Nephron progenitor cell (in vitro differentiated cells): ENCODE measurements at regions not wholly inside any gene's neighbourhood (a gene's known extent, or its start where the extent isn't known, plus 50 kb on each side); places are given as distances from the start of the nearest gene placed in this dataset.

Experiments
- DNase-seq: peaks from one replicate; pipeline ENCODE4 v3.0.0; 2021
- H3K27ac Mint-ChIP-seq: 2 replicates; pipeline ENCODE4 v1.8.0; 2021; ENCODE audit warnings: mild to moderate bottlenecking, moderate library complexity, mixed read lengths
- H3K27me3 Mint-ChIP-seq: 2 replicates; pipeline ENCODE4 v1.8.0; 2021; ENCODE audit warnings: mild to moderate bottlenecking, low read depth, mixed read lengths; ENCODE audit not compliant: poor library complexity
- H3K36me3 Mint-ChIP-seq: 2 replicates; pipeline ENCODE4 v1.8.0; 2021; ENCODE audit warnings: low read depth, mixed read lengths
- H3K4me1 Mint-ChIP-seq: 2 replicates; pipeline ENCODE4 v1.8.0; 2021; ENCODE audit warnings: mixed read lengths
- H3K4me3 Mint-ChIP-seq: 2 replicates; pipeline ENCODE4 v1.8.0; 2021; ENCODE audit warnings: mild to moderate bottlenecking, moderate library complexity, mixed read lengths
- H3K9me3 Mint-ChIP-seq: 2 replicates; pipeline ENCODE4 v1.8.0; 2021; ENCODE audit warnings: mild to moderate bottlenecking, moderate library complexity, mixed read lengths
- CTCF ChIP-seq: fragments of 200-600 bp; sonication (generic); IDR thresholded peaks from 2 replicates; pipeline ENCODE4 v1.5.0; 2021; ENCODE audit warnings: antibody characterized with exemption

GRCh38 chr18:29664278-29665036 lies 1378.1 kb downstream of the DSC3 start:
- no peak overlapping the region for H3K27ac Mint-ChIP-seq
- no peaks in the 10 kb centered on the region for H3K4me1 Mint-ChIP-seq
- TF ChIP-seq CTCF: no peak
- H3K36me3 Mint-ChIP-seq: no peaks in the 10 kb centered on the region
- no peaks in the 10 kb centered on the region for H3K9me3 Mint-ChIP-seq
- DNase-seq: no peak
- H3K4me3 Mint-ChIP-seq: no peak overlapping the region
- H3K27me3 Mint-ChIP-seq: no peaks in the 10 kb centered on the region

GRCh38 chr18:29661924-29662323 lies 1380.6 kb downstream of the DSC3 start:
- no peak overlapping the region for H3K4me3 Mint-ChIP-seq
- no peaks in the 10 kb centered on the region for H3K9me3 Mint-ChIP-seq
- no peaks in the 10 kb centered on the region for H3K36me3 Mint-ChIP-seq
- no peak overlapping the region for H3K27ac Mint-ChIP-seq
- TF ChIP-seq CTCF: no peak
- no peak for DNase-seq
- no peaks in the 10 kb centered on the region for H3K27me3 Mint-ChIP-seq
- no peaks in the 10 kb centered on the region for H3K4me1 Mint-ChIP-seq

- no peak for TF ChIP-seq CTCF
- no peak for DNase-seq
- no peaks in the 10 kb centered on the region for H3K9me3 Mint-ChIP-seq
- H3K27ac Mint-ChIP-seq: no peak overlapping the region
- H3K27me3 Mint-ChIP-seq: no peaks in the 10 kb centered on the region
- H3K4me3 Mint-ChIP-seq: no peak overlapping the region
- H3K4me1 Mint-ChIP-seq: no peaks in the 10 kb centered on the region
- H3K36me3 Mint-ChIP-seq: no peaks in the 10 kb centered on the region
Observed at GRCh38 chr18:29660777-29661176, 1381.8 kb downstream of the DSC3 start.

GRCh38 chr18:29653671-29654215 lies 1388.8 kb downstream of the DSC3 start:
- H3K4me1 Mint-ChIP-seq: no peaks in the 10 kb centered on the region

GRCh38 chr18:29652797-29653196 lies 1389.7 kb downstream of the DSC3 start:
- no peaks in the 10 kb centered on the region for H3K36me3 Mint-ChIP-seq
- TF ChIP-seq CTCF: no peak
- H3K4me3 Mint-ChIP-seq: no peak overlapping the region
- no peaks in the 10 kb centered on the region for H3K9me3 Mint-ChIP-seq
- no peaks in the 10 kb centered on the region for H3K4me1 Mint-ChIP-seq
- no peak overlapping the region for H3K27ac Mint-ChIP-seq
- DNase-seq: no peak
- H3K27me3 Mint-ChIP-seq: no peaks in the 10 kb centered on the region

More at GRCh38 chr18:29653671-29654215, 1388.8 kb downstream of the DSC3 start:
- H3K36me3 Mint-ChIP-seq: no peaks in the 10 kb centered on the region
- no peaks in the 10 kb centered on the region for H3K9me3 Mint-ChIP-seq
- no peak overlapping the region for H3K27ac Mint-ChIP-seq
- no peak overlapping the region for H3K4me3 Mint-ChIP-seq
- DNase-seq: no peak
- no peaks in the 10 kb centered on the region for H3K27me3 Mint-ChIP-seq
- no peak for TF ChIP-seq CTCF
